Astrocyte (in vitro differentiated cells and primary cell): ENCODE measurements at regions not wholly inside any gene's neighbourhood (a gene's known extent, or its start where the extent isn't known, plus 50 kb on each side); places are given as distances from the start of the nearest gene placed in this dataset.

Source experiments
- DNase-seq: peaks from one replicate; pipeline ENCODE4 v3.0.0-alpha.2; 2010; ENCODE audit warnings: low read depth
- FAIRE-seq: peaks from 2 replicates; lab custom pipeline; 2011; peaks lifted over from hg19 to GRCh38; lab: Jason Lieb, UNC
- H2AFZ ChIP-seq: 2 replicates; pipeline ENCODE4 v1.6.0; 2012; ENCODE audit warnings: low read depth, low read length, inconsistent platforms
- H3K27ac ChIP-seq: 2 replicates; pipeline ENCODE4 v1.5.1; 2011; ENCODE audit warnings: low read depth, low read length, inconsistent platforms
- H3K27me3 ChIP-seq: 2 replicates; pipeline ENCODE4 v1.6.0; 2011; ENCODE audit warnings: low read length, inconsistent platforms; ENCODE audit not compliant: insufficient read depth
- H3K36me3 ChIP-seq: 2 replicates; pipeline ENCODE4 v1.5.1; 2011; ENCODE audit warnings: low read length, inconsistent platforms; ENCODE audit not compliant: insufficient read depth
- H3K4me1 ChIP-seq: 2 replicates; pipeline ENCODE4 v1.5.1; 2011; ENCODE audit warnings: low read length, inconsistent platforms; ENCODE audit not compliant: insufficient read depth
- H3K4me2 ChIP-seq: 2 replicates; pipeline ENCODE4 v1.6.0; 2012; ENCODE audit warnings: low read length, inconsistent platforms
- H3K4me3 ChIP-seq: 2 replicates; pipeline ENCODE4 v1.5.1; 2011; ENCODE audit warnings: low read depth, mild to moderate bottlenecking, low read length, inconsistent platforms; ENCODE audit not compliant: insufficient read depth
- H3K79me2 ChIP-seq: 2 replicates; pipeline ENCODE4 v1.6.0; 2012; ENCODE audit warnings: mild to moderate bottlenecking, low read length, inconsistent platforms; ENCODE audit not compliant: insufficient read depth
- H3K9ac ChIP-seq: 2 replicates; pipeline ENCODE4 v1.6.0; 2012; ENCODE audit warnings: mild to moderate bottlenecking, low read length, inconsistent platforms
- H3K9me3 ChIP-seq: 2 replicates; pipeline ENCODE4 v1.5.1; 2012; ENCODE audit warnings: low read depth, mild to moderate bottlenecking, low read length, inconsistent platforms; ENCODE audit not compliant: insufficient read depth
- H4K20me1 ChIP-seq: 2 replicates; pipeline ENCODE4 v1.6.0; 2012; ENCODE audit warnings: low read length, inconsistent platforms; ENCODE audit not compliant: insufficient read depth
- H3K27ac Mint-ChIP-seq: one replicate; pipeline ENCODE4 v1.8.0; 2021; ENCODE audit warnings: mild to moderate bottlenecking, mixed read lengths; ENCODE audit not compliant: unreplicated experiment
- H3K27me3 Mint-ChIP-seq: one replicate; pipeline ENCODE4 v1.8.0; 2021; ENCODE audit warnings: low read depth, mixed read lengths; ENCODE audit not compliant: unreplicated experiment
- H3K36me3 Mint-ChIP-seq: one replicate; pipeline ENCODE4 v1.8.0; 2021; ENCODE audit warnings: low read depth, mixed read lengths; ENCODE audit not compliant: unreplicated experiment
- H3K4me1 Mint-ChIP-seq: one replicate; pipeline ENCODE4 v1.8.0; 2021; ENCODE audit warnings: low read depth, mixed read lengths; ENCODE audit not compliant: unreplicated experiment
- H3K4me3 Mint-ChIP-seq: one replicate; pipeline ENCODE4 v1.8.0; 2021; ENCODE audit warnings: mild to moderate bottlenecking, moderate library complexity, mixed read lengths; ENCODE audit not compliant: unreplicated experiment
- H3K9me3 Mint-ChIP-seq: one replicate; pipeline ENCODE4 v1.8.0; 2021; ENCODE audit warnings: mild to moderate bottlenecking, mixed read lengths; ENCODE audit not compliant: unreplicated experiment
- EZH2 ChIP-seq: IDR thresholded peaks from 2 replicates; pipeline ENCODE4 v1.6.1; 2012; ENCODE audit warnings: mild to moderate bottlenecking, low read length, inconsistent platforms; ENCODE audit not compliant: insufficient read depth
- TF ChIP-seq, protein P1 (sequence below): IDR thresholded peaks from 2 replicates; pipeline ENCODE4 v1.5.1; 2011; ENCODE audit warnings: low read depth, mild to moderate bottlenecking, inconsistent platforms, low read length, moderate library complexity; ENCODE audit not compliant: insufficient read depth

- FAIRE-seq (no peak), DNase-seq (no peak)
- Histone ChIP-seq H3K9ac (no peak overlapping the region), H3K9me3 (no peaks in the 10 kb centered on the region), H3K79me2 (no peaks in the 10 kb centered on the region), H3K27me3 (no peaks in the 10 kb centered on the region), H3K27ac (no peak overlapping the region), H3K4me1 (no peaks in the 10 kb centered on the region), H3K4me2 (no peak overlapping the region), H4K20me1 (no peaks in the 10 kb centered on the region), H3K4me3 (no peak overlapping the region), H3K36me3 (no peaks in the 10 kb centered on the region), H2AFZ (no peak overlapping the region)
- no peaks in the 10 kb centered on the region for H3K9me3 Mint-ChIP-seq
- TF ChIP-seq EZH2: no peak
- TF ChIP-seq, protein P1, sequence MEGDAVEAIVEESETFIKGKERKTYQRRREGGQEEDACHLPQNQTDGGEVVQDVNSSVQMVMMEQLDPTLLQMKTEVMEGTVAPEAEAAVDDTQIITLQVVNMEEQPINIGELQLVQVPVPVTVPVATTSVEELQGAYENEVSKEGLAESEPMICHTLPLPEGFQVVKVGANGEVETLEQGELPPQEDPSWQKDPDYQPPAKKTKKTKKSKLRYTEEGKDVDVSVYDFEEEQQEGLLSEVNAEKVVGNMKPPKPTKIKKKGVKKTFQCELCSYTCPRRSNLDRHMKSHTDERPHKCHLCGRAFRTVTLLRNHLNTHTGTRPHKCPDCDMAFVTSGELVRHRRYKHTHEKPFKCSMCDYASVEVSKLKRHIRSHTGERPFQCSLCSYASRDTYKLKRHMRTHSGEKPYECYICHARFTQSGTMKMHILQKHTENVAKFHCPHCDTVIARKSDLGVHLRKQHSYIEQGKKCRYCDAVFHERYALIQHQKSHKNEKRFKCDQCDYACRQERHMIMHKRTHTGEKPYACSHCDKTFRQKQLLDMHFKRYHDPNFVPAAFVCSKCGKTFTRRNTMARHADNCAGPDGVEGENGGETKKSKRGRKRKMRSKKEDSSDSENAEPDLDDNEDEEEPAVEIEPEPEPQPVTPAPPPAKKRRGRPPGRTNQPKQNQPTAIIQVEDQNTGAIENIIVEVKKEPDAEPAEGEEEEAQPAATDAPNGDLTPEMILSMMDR: no peak
- no peaks in the 10 kb centered on the region for H3K4me1 Mint-ChIP-seq
- H3K4me3 Mint-ChIP-seq: no peak overlapping the region
- no peaks in the 10 kb centered on the region for H3K27me3 Mint-ChIP-seq
- no peak overlapping the region for H3K27ac Mint-ChIP-seq
- H3K36me3 Mint-ChIP-seq: no peaks in the 10 kb centered on the region
Observed at GRCh38 chr20:7432612-7433011, 507.6 kb downstream of the HAO1 start.

DNA sequence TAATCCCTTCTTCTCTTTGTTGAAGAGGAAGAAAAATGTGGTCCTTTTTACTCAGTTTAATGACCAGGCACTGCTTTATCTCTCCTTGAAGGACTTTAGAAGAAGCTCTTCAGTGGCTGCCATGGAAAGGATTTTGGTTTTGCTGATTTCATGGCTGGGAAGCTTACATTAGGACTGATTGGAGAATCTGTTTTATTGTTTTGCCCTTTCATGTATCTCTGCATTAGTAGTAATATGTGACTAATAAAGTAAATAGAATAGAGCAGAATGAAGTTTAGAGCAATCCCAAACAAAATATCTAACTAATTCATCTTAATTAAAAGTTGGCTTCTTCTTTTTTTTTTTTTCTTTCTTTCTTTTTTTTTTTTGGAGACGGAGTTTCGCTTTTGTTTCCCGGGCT, 502.9 kb downstream of the HAO1 start:
- Histone ChIP-seq H3K27ac (no peak overlapping the region), H3K36me3 (no peaks in the 10 kb centered on the region), H3K9me3 (no peaks in the 10 kb centered on the region), H3K79me2 (no peaks in the 10 kb centered on the region), H2AFZ (no peak overlapping the region), H3K27me3 (no peaks in the 10 kb centered on the region), H3K4me3 (no peak overlapping the region), H3K9ac (no peak overlapping the region), H4K20me1 (no peaks in the 10 kb centered on the region), H3K4me2 (no peak overlapping the region), H3K4me1 (no peaks in the 10 kb centered on the region)
- no peaks in the 10 kb centered on the region for H3K27me3 Mint-ChIP-seq
- TF ChIP-seq EZH2: no peak
- TF ChIP-seq, protein P1: no peak
- H3K27ac Mint-ChIP-seq: no peak overlapping the region
- no peaks in the 10 kb centered on the region for H3K36me3 Mint-ChIP-seq
- no peak overlapping the region for H3K4me3 Mint-ChIP-seq
- DNase-seq (no peak), FAIRE-seq (no peak)
- H3K4me1 Mint-ChIP-seq: no peaks in the 10 kb centered on the region
- no peaks in the 10 kb centered on the region for H3K9me3 Mint-ChIP-seq

- Histone ChIP-seq H3K27me3 (no peaks in the 10 kb centered on the region), H3K27ac (no peak overlapping the region), H4K20me1 (no peaks in the 10 kb centered on the region), H3K36me3 (no peaks in the 10 kb centered on the region), H2AFZ (no peak overlapping the region), H3K9ac (no peak overlapping the region), H3K9me3 (no peaks in the 10 kb centered on the region), H3K4me3 (no peak overlapping the region), H3K79me2 (no peaks in the 10 kb centered on the region), H3K4me1 (no peaks in the 10 kb centered on the region), H3K4me2 (no peak overlapping the region)
- Mint-ChIP-seq H3K27me3 (no peaks in the 10 kb centered on the region), H3K27ac (no peak overlapping the region), H3K36me3 (no peaks in the 10 kb centered on the region), H3K4me1 (no peaks in the 10 kb centered on the region), H3K4me3 (no peak overlapping the region), H3K9me3 (no peaks in the 10 kb centered on the region)
- DNase-seq: no peak
- FAIRE-seq: no peak
- TF ChIP-seq EZH2: no peak
- TF ChIP-seq, protein P1: no peak
Observed at GRCh38 chr20:7449269-7449668, 491.0 kb downstream of the HAO1 start.
